Fibroblast of the aortic adventitia (primary cell): ENCODE measurements at regions not wholly inside any gene's neighbourhood (a gene's known extent, or its start where the extent isn't known, plus 50 kb on each side); places are given as distances from the start of the nearest gene placed in this dataset.

Experiments used
- DNase-seq: peaks from one replicate; pipeline ENCODE4 v3.0.0-alpha.2; 2010; ENCODE audit warnings: low read depth
- H3K4me3 ChIP-seq: 2 replicates; pipeline ENCODE4 v1.5.1; 2011; ENCODE audit warnings: low read depth, mild to moderate bottlenecking, control low read depth, low read length, moderate library complexity
- CTCF ChIP-seq: IDR thresholded peaks from 2 replicates; pipeline ENCODE4 v1.5.1; 2011; ENCODE audit warnings: mild to moderate bottlenecking, low read length, control low read depth, inconsistent platforms; ENCODE audit not compliant: insufficient read depth

GRCh38 chr13:40340368-40341095 lies 325.9 kb downstream of the FOXO1 start:
- no peak overlapping the region for H3K4me3 ChIP-seq
- peak; percentile 19 for DNase-seq
- no peak for TF ChIP-seq CTCF

DNA sequence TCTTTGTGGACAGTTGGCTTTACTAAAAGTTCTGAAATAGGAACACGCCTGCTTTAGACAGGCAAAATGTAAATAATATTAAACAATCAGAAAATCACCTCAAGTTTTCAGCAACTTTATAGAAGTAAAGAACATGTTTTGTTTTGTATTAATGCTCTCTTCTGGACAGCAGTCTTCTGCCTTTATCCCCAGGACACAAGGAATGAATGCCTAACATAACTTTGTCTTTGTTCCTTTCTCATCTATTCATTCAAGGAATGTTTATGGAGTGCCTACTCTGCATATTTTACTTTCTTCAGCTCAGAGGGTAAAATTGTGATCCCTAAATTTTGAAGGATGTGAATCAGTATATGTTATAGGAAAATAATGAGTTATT lies 325.4 kb downstream of the FOXO1 start:
- H3K4me3 ChIP-seq, result no peak overlapping the region
- no peak for TF ChIP-seq CTCF
- peak; percentile 42 for DNase-seq

DNA sequence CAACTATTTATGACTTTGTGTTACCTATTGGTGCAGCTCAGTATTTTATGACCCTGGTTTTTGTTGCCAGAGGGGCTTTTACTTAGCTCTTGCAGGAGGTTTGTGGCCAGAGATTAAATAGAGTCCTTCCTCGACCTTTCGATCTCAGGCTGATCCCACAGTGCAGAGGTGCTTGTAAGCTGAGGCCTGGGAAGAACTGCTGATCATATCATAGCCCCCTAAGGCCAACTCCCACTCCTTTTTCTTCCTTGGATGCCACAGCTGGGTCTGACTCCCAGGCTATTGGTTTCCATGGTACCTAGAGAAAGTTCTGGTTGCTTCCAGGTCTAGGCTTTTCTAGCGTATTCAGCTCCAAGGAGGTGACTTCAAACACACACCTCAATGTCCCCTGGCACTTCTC lies 324.9 kb downstream of the FOXO1 start:
- no peak for DNase-seq
- no peak for TF ChIP-seq CTCF
- H3K4me3 ChIP-seq, result no peak overlapping the region

GRCh38 chr13:40342461-40342860 lies 324.0 kb downstream of the FOXO1 start:
- peak; percentile 71 for DNase-seq
- no peak for TF ChIP-seq CTCF
- no peak overlapping the region for H3K4me3 ChIP-seq

- no peak for DNase-seq
- no peak for TF ChIP-seq CTCF
These were observed 323.5 kb downstream of the FOXO1 start for GRCh38 chr13:40342901-40343300.

GRCh38 chr13:40343550-40344269 lies 322.7 kb downstream of the FOXO1 start:
- H3K4me3 ChIP-seq, result no peak overlapping the region
- no peak for DNase-seq
- TF ChIP-seq CTCF, result no peak

More at GRCh38 chr13:40342901-40343300, 323.5 kb downstream of the FOXO1 start:
- no peak overlapping the region for H3K4me3 ChIP-seq
